ENCODE measurements at regions not wholly inside any gene's neighbourhood (a gene's known extent, or its start where the extent isn't known, plus 50 kb on each side); places are given as distances from the start of the nearest gene placed in this dataset.

- whole genome bisulfite sequencing, 3 donors, result 5 to 13% (median 5%) methylated on average over 30 of the region's 30 CpGs
- H3K27ac ChIP-seq (ENCODE audit: low read depth, low read length), result no peak overlapping the region
Measured at GRCh38 chr7:131108212-131108940, 219.3 kb upstream of the MKLN1 start.

DNA sequence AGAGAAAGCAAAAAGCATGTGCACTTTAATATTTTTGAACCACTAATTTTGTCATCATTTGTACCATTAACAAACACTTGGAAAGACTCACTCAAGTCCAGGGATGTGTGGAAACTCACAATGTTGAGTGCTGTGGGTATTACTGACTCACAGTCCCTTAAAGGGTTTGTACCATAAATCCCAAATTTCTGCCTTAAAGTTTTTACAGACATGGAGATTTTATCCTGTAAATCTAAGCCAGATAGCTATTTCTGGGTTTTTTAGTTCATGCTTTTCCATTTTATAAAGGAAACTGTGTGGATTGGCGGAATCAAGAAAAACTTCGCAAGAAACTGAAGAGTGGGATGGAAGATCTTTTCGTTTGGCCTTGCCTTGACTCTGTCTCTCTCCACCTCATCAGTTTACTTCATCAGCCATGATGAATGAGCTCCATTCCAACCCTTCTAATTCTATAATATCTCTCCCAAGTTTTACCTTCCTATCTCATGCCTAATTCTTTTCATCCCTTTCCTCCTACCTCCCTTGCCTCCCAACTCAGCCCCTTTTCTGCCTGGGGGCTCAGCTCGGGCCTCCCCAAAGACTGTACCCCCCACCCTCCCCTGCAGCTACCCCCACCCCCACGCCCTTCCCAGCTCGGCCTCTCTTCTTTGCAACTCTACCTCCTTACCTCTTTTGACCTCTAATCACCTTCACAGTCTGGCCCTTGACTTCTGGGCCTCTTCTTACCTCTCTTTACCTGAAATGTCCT lies 218.5 kb upstream of the MKLN1 start:
- 55 to 74% (median 60%) methylated on average over 6 of the region's 6 CpGs for WGBS, 3 donors
- no peak overlapping the region for H3K27ac ChIP-seq (ENCODE audit: low read depth, low read length)

GRCh38 chr7:131109759-131110296 lies 217.8 kb upstream of the MKLN1 start:
- H3K27ac ChIP-seq (ENCODE audit: low read depth, low read length), result peak overlapping the region; percentile 55
- 1 to 2% (median 1%) methylated on average over 26 to 37 of the region's 37 CpGs for WGBS, 3 donors

DNA sequence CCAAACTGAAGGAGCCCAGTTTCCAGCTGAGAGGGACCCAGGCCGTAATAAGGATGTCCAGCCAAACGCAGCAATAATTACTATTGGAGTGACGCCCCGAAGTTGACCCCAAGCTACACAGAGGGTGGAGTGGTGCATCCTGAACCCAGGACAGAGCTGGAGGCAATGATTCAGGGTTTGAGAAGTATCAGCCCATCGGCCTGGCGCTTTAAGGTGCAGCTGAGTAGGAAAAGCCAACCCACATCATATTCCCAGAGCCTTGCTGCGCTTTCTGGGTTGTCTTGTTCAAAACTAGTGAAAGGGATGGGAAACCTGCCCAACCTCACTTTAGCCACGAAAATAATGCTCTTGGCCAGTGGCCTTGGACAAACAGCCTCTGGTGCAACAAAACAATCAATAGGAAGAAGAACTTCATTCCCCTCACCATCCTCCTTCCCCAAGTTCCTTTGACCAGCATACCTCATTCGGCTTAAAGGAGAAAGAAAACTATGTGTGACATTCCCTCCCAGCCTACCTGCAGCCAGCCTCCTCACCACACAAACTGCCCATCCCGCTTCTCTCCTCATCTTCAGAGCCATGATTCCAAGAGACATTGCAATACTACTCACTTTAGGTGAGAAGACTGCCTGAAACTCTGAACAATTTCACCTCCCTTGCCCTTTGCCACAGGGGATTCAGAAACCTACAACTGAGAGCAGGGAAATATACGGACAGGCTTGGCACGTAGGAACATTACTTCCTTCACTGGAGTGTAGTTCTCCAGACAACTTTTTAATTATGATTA lies 217.2 kb upstream of the MKLN1 start:
- WGBS, 3 donors, result 13 to 22% (median 22%) methylated on average over 12 of the region's 12 CpGs
- peak overlapping the region; percentile 55 for H3K27ac ChIP-seq (ENCODE audit: low read depth, low read length)

DNA sequence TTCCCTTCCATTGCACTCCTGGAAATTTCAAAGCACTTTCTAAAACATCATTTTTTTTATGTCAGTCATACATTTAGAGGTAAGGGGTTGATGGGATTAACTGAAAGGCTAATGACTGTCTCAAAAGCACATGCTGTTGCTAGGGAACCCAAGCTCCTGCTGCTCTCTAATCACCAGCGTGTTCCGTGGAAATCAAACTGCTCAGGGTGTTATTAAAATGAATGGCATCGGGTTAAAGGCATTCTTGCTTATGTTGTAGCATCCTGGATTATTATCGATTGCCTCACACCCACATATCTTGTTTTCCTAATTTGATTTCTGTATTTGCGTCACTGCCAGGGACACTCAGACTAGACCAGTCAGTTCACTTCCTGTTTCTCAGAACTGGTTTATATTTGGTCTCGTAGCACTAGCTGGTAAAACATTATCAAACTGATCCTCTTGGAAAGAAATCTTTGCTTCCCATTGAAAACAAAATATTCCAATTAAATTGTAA lies 216.5 kb upstream of the MKLN1 start:
- H3K27ac ChIP-seq (ENCODE audit: low read depth, low read length), result no peak overlapping the region
- 7 to 15% (median 12%) methylated on average over 6 of the region's 6 CpGs for WGBS, 3 donors

- WGBS, 3 donors, result 67 to 80% (median 78%) methylated on average over 3 of the region's 3 CpGs
- H3K27ac ChIP-seq (ENCODE audit: low read depth, low read length), result no peak overlapping the region
Measured at GRCh38 chr7:131111792-131112191, 215.9 kb upstream of the MKLN1 start.

GRCh38 chr7:131112431-131112830 lies 215.2 kb upstream of the MKLN1 start:
- H3K27ac ChIP-seq (ENCODE audit: low read depth, low read length), result no peak overlapping the region

DNA sequence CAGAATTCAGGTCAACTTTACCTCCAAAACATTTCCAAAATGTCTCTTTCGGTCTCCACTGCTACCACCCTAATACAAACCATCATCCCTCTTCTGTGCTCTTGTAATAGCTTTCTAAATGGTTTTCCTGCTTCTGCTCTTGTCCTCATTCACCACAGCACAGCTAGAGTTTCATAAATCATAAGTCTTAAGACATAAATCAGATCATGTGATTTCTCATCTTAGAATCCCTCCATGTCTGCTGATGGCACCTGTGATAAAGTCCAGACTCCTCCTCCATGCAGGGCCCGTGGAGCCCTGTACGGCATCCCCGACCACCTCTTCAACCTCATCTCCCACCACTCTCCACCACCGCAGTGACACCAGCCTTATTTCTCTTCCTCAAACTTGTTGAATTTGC lies 212.3 kb upstream of the MKLN1 start:
- 52 to 68% (median 65%) methylated on average over 5 of the region's 5 CpGs for WGBS, 3 donors

More at GRCh38 chr7:131112431-131112830, 215.2 kb upstream of the MKLN1 start:
- 83 to 95% (median 84%) methylated on average over 1 of the region's 1 CpG for WGBS, 3 donors

DNA sequence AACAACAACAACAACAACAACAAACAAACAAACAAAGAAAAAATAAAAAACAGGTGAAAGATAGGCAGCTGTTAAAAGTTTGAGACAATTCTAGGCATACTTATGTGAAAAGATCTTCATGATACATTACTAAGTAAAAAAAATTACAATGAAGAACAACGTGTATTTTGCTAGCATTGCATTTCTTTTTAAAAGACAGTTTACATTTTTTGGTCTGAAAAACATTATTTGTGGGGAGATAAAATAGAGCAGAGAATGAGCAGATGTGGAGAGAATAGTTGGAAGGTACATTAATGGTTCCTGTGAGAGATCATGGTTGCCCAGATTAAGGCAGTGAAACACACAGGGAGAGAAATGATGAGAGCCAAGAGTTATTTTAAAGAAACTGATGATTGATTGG lies 210.2 kb upstream of the MKLN1 start:
- 65 to 73% (median 68%) methylated on average over 1 of the region's 1 CpG for WGBS, 3 donors
- no peak overlapping the region for H3K27ac ChIP-seq (ENCODE audit: low read depth, low read length)

More for the DNA sequence above, 212.3 kb upstream of the MKLN1 start:
- no peak overlapping the region for H3K27ac ChIP-seq (ENCODE audit: low read depth, low read length)

GRCh38 chr7:131119381-131119780 lies 208.3 kb upstream of the MKLN1 start:
- no peak overlapping the region for H3K27ac ChIP-seq (ENCODE audit: low read depth, low read length)
- WGBS, 3 donors, result 95 to 100% (median 98%) methylated on average over 1 of the region's 1 CpG

- no peak overlapping the region for H3K27ac ChIP-seq (ENCODE audit: low read depth, low read length)
- WGBS, 3 donors, result 90 to 93% (median 93%) methylated on average over 10 of the region's 10 CpGs
Measured at GRCh38 chr7:131122394-131122793, 205.3 kb upstream of the MKLN1 start.

GRCh38 chr7:131124001-131124629 lies 203.6 kb upstream of the MKLN1 start:
- 87 to 96% (median 95%) methylated on average over 4 of the region's 4 CpGs for whole genome bisulfite sequencing, 3 donors
- no peak overlapping the region for H3K27ac ChIP-seq (ENCODE audit: low read depth, low read length)

- no peak overlapping the region for H3K27ac ChIP-seq (ENCODE audit: low read depth, low read length)
- 64 to 73% (median 69%) methylated on average over 3 of the region's 3 CpGs for WGBS, 3 donors
Measured at GRCh38 chr7:131124867-131125266, 202.8 kb upstream of the MKLN1 start.

DNA sequence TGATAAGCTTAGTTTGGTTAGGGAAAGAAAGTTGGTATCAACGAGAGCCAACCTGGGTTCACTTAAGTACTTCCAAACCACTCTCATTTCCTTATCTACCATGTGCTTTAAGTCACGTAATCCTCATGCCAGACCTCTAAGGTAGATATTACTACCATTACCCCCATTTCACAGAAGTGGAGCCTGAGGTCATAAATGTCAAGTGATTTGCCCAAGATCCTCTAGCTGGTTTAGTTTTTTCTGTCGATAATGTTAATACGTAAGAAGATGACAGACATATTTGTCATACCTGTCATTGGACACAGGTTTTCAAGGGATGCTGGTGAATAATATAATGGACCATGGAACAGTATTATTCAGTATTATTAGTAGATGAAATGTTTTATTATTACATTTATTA lies 197.4 kb upstream of the MKLN1 start:
- 66 to 85% (median 75%) methylated on average over 4 of the region's 4 CpGs for WGBS, 3 donors
- no peak overlapping the region for H3K27ac ChIP-seq (ENCODE audit: low read depth, low read length)

DNA sequence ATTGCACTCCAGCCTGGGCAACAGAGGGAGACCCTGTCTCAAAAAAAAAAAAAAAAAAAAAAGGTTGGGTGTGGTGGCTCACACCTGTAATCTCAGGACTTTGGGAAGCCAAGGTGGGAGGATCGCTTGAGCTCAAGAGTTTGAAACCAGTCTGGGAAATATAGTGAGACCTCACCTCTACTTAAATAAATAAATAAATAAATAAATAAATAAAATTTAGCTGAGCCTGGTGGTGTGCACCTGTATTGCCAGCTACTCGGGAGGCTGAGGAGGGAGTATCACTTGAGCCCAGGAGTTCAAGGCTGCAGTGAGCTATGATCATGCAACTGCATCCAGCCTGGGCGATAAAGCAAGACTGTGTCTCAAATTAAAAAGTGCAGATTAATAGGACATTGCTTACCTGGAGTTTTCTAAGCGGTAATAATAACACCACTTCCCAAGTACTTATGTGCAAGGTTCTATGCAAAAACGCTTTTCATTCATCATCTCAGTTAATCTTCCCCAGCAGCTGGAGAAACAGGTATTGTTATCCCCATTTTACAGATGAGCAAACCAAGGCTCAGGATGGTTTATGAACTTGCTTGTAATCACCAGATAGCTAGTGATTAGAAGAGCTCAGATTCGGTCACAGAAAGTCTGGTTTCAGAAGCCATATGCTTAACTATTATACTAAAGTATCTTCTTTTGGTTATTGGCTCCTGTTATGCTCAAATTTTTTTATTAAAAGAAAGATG lies 196.5 kb upstream of the MKLN1 start:
- 96% methylated on average over 6 of the region's 6 CpGs for WGBS, 3 donors
- H3K27ac ChIP-seq (ENCODE audit: low read depth, low read length), result no peak overlapping the region

GRCh38 chr7:131131746-131132431 lies 195.8 kb upstream of the MKLN1 start:
- H3K27ac ChIP-seq (ENCODE audit: low read depth, low read length), result no peak overlapping the region
- 81 to 88% (median 84%) methylated on average over 3 of the region's 3 CpGs for WGBS, 3 donors

DNA sequence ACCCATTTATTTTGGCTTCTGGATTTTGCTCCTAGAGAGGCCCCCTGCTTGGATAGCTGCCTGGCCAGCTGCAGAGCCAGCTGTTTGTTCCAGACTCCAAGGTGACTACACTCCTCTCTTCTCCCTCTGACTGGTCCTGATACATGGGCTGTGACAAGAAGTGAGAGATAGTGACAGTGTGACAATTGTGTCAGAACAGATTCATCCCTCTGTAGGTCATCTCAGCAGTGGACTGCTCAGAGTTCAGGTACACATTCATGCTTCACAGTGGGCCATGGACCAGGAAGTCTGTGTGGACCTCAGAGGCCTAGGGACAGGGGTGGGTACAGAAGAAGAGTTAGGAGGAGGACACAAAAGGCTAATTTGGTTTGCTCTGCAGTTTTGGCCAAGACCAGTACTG lies 188.2 kb upstream of the MKLN1 start:
- H3K27ac ChIP-seq (ENCODE audit: low read depth, low read length), result no peak overlapping the region
